A549 (cell line): ENCODE measurements at regions not wholly inside any gene's neighbourhood (a gene's known extent, or its start where the extent isn't known, plus 50 kb on each side); places are given as distances from the start of the nearest gene placed in this dataset.

Experiments
- ATAC-seq, 2 experiments: fragments of 200-7000 bp in 1 of 2; fragments of >200 bp in 1 of 2; cut with Nextera tagmentation in 1 of 2; cut with Tn5 transposase in 1 of 2; 3 replicates each; pipeline versions ENCODE4 v1.8.0 to v1.9.1; 2018 to 2020; ENCODE audit warnings: mild to moderate bottlenecking in 1 of 2, moderate library complexity in 1 of 2
- CTCF ChIA-PET: fragments of 300-600 bp; sonication (Branson Sonifier 250); formaldehyde crosslinking; extraction: SDS; loops from one replicate; lab custom pipeline; 2021; ENCODE audit warnings: antibody characterized with exemption, inconsistent platforms; lab: Yijun Ruan, JAX
- POLR2A ChIA-PET: fragments of 350-600 bp; formaldehyde crosslinking; extraction: SDS; loops from one replicate; lab custom pipeline; 2021; ENCODE audit warnings: antibody characterized with exemption, inconsistent platforms; lab: Yijun Ruan, JAX
- DNase-seq, 2 experiments: peaks; one replicate each; pipeline versions ENCODE4 v3.0.0 to v3.0.0-alpha.2; 2011 to 2016; ENCODE audit warnings: low read depth in 1 of 2, low spot score in 1 of 2
- FAIRE-seq: peaks from 2 replicates; lab custom pipeline; 2011; peaks lifted over from hg19 to GRCh38; lab: Jason Lieb, UNC
- H3K27ac ChIP-seq, 2 experiments: fragments of >200 bp; sonication (Bioruptor Twin); formaldehyde crosslinking; 3 replicates each; pipeline ENCODE4 v1.5.1; 2016 to 2017
- H3K4me1 ChIP-seq: fragments of >200 bp; sonication (Bioruptor Twin); formaldehyde crosslinking; 3 replicates; pipeline ENCODE4 v1.6.1; 2016
- H3K4me2 ChIP-seq: fragments of >200 bp; sonication (Bioruptor Twin); formaldehyde crosslinking; 3 replicates; pipeline ENCODE4 v1.6.1; 2016
- H3K4me3 ChIP-seq: fragments of >200 bp; sonication (Bioruptor Twin); formaldehyde crosslinking; 3 replicates; pipeline ENCODE4 v1.5.1; 2016
- H3K9me3 ChIP-seq: fragments of >200 bp; sonication (Bioruptor Twin); formaldehyde crosslinking; 3 replicates; pipeline ENCODE4 v1.6.1; 2016
- BHLHE40 ChIP-seq: IDR thresholded peaks from 2 replicates; pipeline ENCODE4 v1.6.1; 2012; ENCODE audit warnings: low read depth, low read length, inconsistent platforms
- CEBPB ChIP-seq, 2 experiments: fragments of >200 bp in 1 of 2; sonication (Bioruptor Twin) in 1 of 2; formaldehyde crosslinking in 1 of 2; IDR thresholded peaks; 2 replicates each; pipeline ENCODE4 v1.6.1; 2012 to 2016
- CHD4 ChIP-seq: fragments of 200-600 bp; sonication (generic); IDR thresholded peaks from 2 replicates; pipeline ENCODE4 v1.6.1; 2016; ENCODE audit warnings: antibody characterized with exemption, mild to moderate bottlenecking, borderline replicate concordance
- EHMT2 ChIP-seq: fragments of 200-600 bp; sonication (generic); IDR thresholded peaks from 2 replicates; pipeline ENCODE4 v1.6.1; 2016; ENCODE audit warnings: antibody characterized with exemption, low read depth, mild to moderate bottlenecking, moderate library complexity
- FOXS1 ChIP-seq: fragments of 250-450 bp; sonication (Bioruptor Pico); IDR thresholded peaks from 2 replicates; pipeline ENCODE4 v1.5.0; 2020; ENCODE audit warnings: mild to moderate bottlenecking, moderate library complexity
- HDAC2 ChIP-seq: fragments of 200-600 bp; sonication (generic); IDR thresholded peaks from 2 replicates; pipeline ENCODE4 v1.6.1; 2016
- HEYL ChIP-seq: fragments of 250-450 bp; sonication (Bioruptor Pico); IDR thresholded peaks from 2 replicates; pipeline ENCODE4 v1.8.0; 2021; ENCODE audit warnings: mild to moderate bottlenecking, moderate library complexity
- HOXB5 ChIP-seq: fragments of 250-450 bp; sonication (Bioruptor Pico); IDR thresholded peaks from 2 replicates; pipeline ENCODE4 v1.5.0; 2020; ENCODE audit warnings: mild to moderate bottlenecking, moderate library complexity
- JUN ChIP-seq, 2 experiments: fragments of >200 bp; sonication (Bioruptor Twin); formaldehyde crosslinking; IDR thresholded peaks; 2 replicates in 1 of 2; 3 replicates in 1 of 2; pipeline ENCODE4 v1.6.1; 2016 to 2017
- MYC ChIP-seq: IDR thresholded peaks from 2 replicates; pipeline ENCODE4 v1.6.1; 2012; ENCODE audit warnings: mild to moderate bottlenecking, inconsistent platforms, low read length, improper control_type of control experiment, borderline replicate concordance
- NFE2L2 ChIP-seq: fragments of 150-350 bp; conservative IDR thresholded peaks from 2 replicates; pipeline ENCODE4 v1.6.1; 2014; ENCODE audit warnings: low read length
- NPAS2 ChIP-seq: fragments of 250-450 bp; sonication (Bioruptor Pico); IDR thresholded peaks from 2 replicates; pipeline ENCODE4 v1.8.0; 2022; ENCODE audit warnings: mild to moderate bottlenecking, moderate library complexity, borderline replicate concordance
- NR3C1 ChIP-seq: fragments of >200 bp; sonication (Bioruptor Twin); formaldehyde crosslinking; IDR thresholded peaks from 3 replicates; pipeline ENCODE4 v1.6.1; 2017
- POLR2AphosphoS2 ChIP-seq: conservative IDR thresholded peaks from 2 replicates; pipeline ENCODE4 v1.6.1; 2012; ENCODE audit warnings: low read length, improper control_type of control experiment, inconsistent platforms
- TP53 ChIP-seq: fragments of 250-450 bp; sonication (Bioruptor Pico); IDR thresholded peaks from 2 replicates; pipeline ENCODE4 v1.5.0; 2021; ENCODE audit warnings: mild to moderate bottlenecking, moderate library complexity
- ZC3H11A ChIP-seq: fragments of 450-650 bp; IDR thresholded peaks from 2 replicates; pipeline ENCODE4 v1.6.1; 2014; ENCODE audit warnings: antibody characterized with exemption, mild to moderate bottlenecking
- ZFP36 ChIP-seq: fragments of 450-650 bp; IDR thresholded peaks from 2 replicates; pipeline ENCODE4 v1.6.1; 2014; ENCODE audit warnings: borderline replicate concordance; ENCODE audit not compliant: partially characterized antibody
- ZSCAN20 ChIP-seq: fragments of 250-450 bp; sonication (Bioruptor Pico); IDR thresholded peaks from 2 replicates; pipeline ENCODE4 v1.8.0; 2022; ENCODE audit warnings: mild to moderate bottlenecking, moderate library complexity
- WGBS: methylation state at CpG from one replicate; pipeline ENCODE4 v1.1.6; 2017; ENCODE audit errors: missing lambda C conversion rate; 5-methylcytosine and 5-hydroxymethylcytosine counted together
- TF ChIP-seq, protein P1 (sequence below): fragments of >200 bp; sonication (Bioruptor Twin); formaldehyde crosslinking; IDR thresholded peaks from 3 replicates; pipeline ENCODE4 v1.6.1; 2016
- TF ChIP-seq, protein P2 (sequence below): fragments of 250-450 bp; sonication (Bioruptor Pico); IDR thresholded peaks from 2 replicates; pipeline ENCODE4 v1.5.0; 2021; ENCODE audit warnings: mild to moderate bottlenecking, moderate library complexity, borderline replicate concordance
- TF ChIP-seq, protein P3 (sequence below): fragments of >200 bp; sonication (Bioruptor Twin); formaldehyde crosslinking; IDR thresholded peaks from 3 replicates; pipeline ENCODE4 v1.5.1; 2016
- TF ChIP-seq, protein P4 (sequence below): IDR thresholded peaks from 2 replicates; pipeline ENCODE4 v1.6.1; 2012; ENCODE audit warnings: low read depth, borderline replicate concordance

DNA sequence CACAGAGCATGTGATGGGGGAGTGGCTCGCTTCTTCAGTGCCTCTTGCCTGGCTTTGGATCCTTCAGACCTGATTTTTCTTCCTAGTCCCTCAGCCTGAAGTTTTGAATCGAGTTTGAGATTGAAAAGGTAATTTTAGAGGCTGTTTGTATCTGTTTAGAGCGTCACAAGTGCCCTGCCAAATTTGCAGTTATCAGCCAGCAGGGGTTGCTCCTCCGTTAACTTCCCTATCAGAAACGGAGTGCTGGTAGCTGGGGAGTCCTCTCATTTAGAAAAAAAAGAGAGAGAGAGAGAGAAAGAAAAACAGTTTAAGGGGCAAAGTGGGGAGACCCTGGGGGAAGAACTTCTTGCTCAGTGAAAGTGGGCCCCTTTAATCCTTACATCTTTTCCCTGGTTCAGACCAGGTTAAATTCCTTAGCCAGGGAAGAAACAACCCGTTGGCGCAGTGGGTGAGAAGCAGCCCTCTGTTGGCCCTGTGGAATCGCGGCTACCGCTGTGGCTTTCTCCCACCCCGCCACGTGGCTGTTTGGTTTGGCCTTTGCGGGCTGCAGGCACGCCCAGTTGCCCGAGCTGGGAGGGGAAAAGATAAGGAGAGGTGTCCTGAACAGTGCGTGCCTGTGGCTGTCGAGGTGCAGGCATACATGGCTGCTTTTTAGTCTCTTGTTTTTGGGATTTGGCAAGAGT, 576.7 kb upstream of the ACO1 start:
- FAIRE-seq (no peak), ATAC-seq (peak; percentile 50 to 76; a peak in 4 of 6 replicates), DNase-seq (peak in 1 of 2 experiments; percentile 22)
- ChIA-PET POLR2A (no interaction called here), CTCF (no interaction called here)
- no peak overlapping the region for H3K27ac ChIP-seq
- TF ChIP-seq, protein P1, sequence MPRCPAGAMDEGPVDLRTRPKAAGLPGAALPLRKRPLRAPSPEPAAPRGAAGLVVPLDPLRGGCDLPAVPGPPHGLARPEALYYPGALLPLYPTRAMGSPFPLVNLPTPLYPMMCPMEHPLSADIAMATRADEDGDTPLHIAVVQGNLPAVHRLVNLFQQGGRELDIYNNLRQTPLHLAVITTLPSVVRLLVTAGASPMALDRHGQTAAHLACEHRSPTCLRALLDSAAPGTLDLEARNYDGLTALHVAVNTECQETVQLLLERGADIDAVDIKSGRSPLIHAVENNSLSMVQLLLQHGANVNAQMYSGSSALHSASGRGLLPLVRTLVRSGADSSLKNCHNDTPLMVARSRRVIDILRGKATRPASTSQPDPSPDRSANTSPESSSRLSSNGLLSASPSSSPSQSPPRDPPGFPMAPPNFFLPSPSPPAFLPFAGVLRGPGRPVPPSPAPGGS = no peak
- TF ChIP-seq, protein P2, sequence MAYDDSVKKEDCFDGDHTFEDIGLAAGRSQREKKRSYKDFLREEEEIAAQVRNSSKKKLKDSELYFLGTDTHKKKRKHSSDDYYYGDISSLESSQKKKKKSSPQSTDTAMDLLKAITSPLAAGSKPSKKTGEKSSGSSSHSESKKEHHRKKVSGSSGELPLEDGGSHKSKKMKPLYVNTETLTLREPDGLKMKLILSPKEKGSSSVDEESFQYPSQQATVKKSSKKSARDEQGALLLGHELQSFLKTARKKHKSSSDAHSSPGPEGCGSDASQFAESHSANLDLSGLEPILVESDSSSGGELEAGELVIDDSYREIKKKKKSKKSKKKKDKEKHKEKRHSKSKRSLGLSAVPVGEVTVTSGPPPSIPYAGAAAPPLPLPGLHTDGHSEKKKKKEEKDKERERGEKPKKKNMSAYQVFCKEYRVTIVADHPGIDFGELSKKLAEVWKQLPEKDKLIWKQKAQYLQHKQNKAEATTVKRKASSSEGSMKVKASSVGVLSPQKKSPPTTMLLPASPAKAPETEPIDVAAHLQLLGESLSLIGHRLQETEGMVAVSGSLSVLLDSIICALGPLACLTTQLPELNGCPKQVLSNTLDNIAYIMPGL (CRISPR knock-in tag) = no peak
- TF ChIP-seq ZSCAN20 = no peak
- no peak for TF ChIP-seq POLR2AphosphoS2
- no peak for TF ChIP-seq BHLHE40
- TF ChIP-seq HDAC2 = no peak
- no peak for TF ChIP-seq HEYL (CRISPR knock-in tag)
- no peak for TF ChIP-seq CEBPB (IDR thresholded peaks at IDR 0.05)
- TF ChIP-seq FOXS1 = no peak
- 8% methylated on average over 17 of the region's 17 CpGs for WGBS
- no peak overlapping the region for H3K4me2 ChIP-seq
- H3K4me3 ChIP-seq = no peak overlapping the region
- H3K4me1 ChIP-seq = no peaks in the 10 kb centered on the region
- no peaks in the 10 kb centered on the region for H3K9me3 ChIP-seq

DNA sequence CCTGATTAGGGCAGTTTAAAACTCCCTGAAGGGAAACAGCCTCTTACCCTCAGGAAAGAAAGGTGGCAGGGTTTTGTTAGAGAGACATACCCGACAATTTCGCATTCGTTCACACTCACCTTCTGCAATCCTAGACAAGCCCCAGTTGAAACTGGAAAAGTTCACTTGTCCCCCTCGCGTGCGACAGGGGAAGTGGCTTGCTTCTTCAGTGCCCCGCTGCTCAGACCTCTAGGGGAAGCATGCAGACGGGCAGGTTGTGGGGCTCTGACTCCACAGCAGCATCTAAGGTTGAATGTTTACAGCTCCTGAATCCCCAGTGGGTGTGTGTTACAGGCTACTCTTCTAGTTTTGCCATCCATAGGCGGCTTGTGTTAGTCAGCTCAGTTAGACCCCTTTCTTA, 575.7 kb upstream of the ACO1 start:
- Histone ChIP-seq H3K4me1 (no peaks in the 10 kb centered on the region), H3K9me3 (no peaks in the 10 kb centered on the region), H3K4me2 (no peak overlapping the region), H3K27ac (no peak overlapping the region), H3K4me3 (no peak overlapping the region)
- DNase-seq = no peak
- ATAC-seq = no peak
- WGBS = 32% methylated on average over 9 of the region's 9 CpGs
- ChIA-PET CTCF (no interaction called here), POLR2A (no interaction called here)
- FAIRE-seq = no peak
- TF ChIP-seq, protein P3, sequence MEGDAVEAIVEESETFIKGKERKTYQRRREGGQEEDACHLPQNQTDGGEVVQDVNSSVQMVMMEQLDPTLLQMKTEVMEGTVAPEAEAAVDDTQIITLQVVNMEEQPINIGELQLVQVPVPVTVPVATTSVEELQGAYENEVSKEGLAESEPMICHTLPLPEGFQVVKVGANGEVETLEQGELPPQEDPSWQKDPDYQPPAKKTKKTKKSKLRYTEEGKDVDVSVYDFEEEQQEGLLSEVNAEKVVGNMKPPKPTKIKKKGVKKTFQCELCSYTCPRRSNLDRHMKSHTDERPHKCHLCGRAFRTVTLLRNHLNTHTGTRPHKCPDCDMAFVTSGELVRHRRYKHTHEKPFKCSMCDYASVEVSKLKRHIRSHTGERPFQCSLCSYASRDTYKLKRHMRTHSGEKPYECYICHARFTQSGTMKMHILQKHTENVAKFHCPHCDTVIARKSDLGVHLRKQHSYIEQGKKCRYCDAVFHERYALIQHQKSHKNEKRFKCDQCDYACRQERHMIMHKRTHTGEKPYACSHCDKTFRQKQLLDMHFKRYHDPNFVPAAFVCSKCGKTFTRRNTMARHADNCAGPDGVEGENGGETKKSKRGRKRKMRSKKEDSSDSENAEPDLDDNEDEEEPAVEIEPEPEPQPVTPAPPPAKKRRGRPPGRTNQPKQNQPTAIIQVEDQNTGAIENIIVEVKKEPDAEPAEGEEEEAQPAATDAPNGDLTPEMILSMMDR = no peak
- TF ChIP-seq HDAC2 = no peak
- no peak for TF ChIP-seq EHMT2
- no peak for TF ChIP-seq TP53 (CRISPR knock-in tag)
- TF ChIP-seq CHD4 = no peak
- no peak for TF ChIP-seq HOXB5 (CRISPR knock-in tag)
- TF ChIP-seq MYC = no peak
- no peak for TF ChIP-seq NR3C1
- no peak for TF ChIP-seq ZC3H11A
- no peak for TF ChIP-seq NPAS2 (CRISPR knock-in tag)
- TF ChIP-seq HEYL (CRISPR knock-in tag) = no peak
- TF ChIP-seq ZSCAN20 = no peak
- TF ChIP-seq JUN (IDR thresholded peaks at IDR 0.05) = no peak
- no peak for TF ChIP-seq NFE2L2
- TF ChIP-seq ZFP36 = no peak
- TF ChIP-seq, protein P4, sequence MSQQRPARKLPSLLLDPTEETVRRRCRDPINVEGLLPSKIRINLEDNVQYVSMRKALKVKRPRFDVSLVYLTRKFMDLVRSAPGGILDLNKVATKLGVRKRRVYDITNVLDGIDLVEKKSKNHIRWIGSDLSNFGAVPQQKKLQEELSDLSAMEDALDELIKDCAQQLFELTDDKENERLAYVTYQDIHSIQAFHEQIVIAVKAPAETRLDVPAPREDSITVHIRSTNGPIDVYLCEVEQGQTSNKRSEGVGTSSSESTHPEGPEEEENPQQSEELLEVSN = no peak
